ENCODE measurements at regions not wholly inside any gene's neighbourhood (a gene's known extent, or its start where the extent isn't known, plus 50 kb on each side); places are given as distances from the start of the nearest gene placed in this dataset.
"Not testable (repeated sequence)": the region's sequence is repeated elsewhere in the genome, so short reads cannot be mapped to it uniquely, and the experiment has no call there.

DNA sequence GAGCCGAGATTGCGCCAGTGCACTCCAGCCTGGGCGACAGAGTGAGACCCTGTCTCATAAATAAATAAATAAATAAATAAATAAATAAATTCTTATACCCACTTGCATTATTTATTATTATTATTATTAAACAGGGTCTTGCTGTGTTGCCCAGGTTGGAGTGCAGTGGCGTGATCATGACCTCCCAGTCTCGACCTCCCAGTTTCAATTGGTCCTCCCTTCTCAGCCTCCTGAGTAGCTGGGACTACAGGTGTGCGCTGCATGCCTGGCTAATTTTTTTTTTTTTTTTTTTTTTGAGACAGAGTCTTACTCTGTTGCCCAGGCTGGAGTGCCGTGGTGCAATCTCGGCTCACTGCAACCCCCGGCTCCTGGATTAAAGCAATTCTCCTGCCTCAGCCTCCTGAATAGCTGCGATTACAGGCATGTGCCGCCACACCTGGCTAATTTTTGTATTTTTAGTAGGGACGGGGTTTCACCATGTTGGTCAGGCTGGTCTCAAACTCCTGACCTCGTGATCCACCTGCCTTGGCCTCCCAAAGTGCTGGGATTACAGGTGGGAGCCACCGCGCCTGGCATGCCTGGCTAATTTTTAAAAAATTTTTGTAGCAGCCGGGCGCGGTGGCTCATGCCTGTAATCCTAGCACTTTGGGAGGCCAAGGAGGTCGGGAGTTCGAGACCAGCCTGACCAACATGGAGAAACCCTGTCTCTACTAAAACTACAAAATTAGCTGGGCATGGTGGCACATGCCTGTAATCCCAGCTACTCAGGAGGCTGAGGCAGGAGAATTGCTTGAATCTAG, 150.2 kb downstream of the SEC14L1 start:
- not testable (repeated sequence) for DNase-seq

DNA sequence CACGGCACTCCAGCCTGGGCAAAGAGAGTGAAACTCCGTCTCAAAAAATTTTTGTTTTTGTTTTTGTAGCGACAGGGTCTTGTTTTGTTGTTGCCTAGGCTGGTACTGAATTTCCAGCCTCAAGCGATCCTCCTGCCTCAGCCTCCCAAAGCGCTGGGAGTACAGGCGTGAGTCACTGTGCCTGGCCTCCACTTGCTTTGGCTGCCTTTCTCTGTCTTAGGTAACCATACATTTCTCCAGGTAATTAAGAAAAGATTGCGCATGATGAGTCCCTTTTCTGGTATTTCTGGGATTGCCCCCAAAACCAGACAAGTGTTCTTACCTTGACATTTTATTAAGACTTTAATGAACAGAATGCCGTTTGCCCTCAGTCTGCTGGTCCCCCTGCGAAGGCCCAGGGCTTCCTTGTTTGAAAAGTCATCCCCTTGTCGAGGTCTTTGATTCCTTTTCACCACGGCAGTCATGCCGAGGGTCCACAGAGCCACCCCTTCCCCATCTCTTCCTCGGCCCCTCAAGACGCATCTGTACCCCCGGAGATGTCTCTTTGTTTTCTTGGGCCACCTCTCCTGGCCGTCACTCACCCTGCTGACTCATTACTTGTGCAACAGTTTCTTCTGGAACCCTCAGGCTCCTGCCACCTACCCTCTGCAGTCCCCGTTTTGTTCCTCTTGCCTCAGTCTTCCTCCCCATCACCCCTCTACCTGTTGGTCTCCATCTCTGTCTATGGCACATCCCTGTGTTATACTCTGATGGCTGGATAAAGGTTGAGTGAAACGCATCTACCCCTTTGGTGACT, 151.0 kb downstream of the SEC14L1 start:
- no peak for DNase-seq

DNA sequence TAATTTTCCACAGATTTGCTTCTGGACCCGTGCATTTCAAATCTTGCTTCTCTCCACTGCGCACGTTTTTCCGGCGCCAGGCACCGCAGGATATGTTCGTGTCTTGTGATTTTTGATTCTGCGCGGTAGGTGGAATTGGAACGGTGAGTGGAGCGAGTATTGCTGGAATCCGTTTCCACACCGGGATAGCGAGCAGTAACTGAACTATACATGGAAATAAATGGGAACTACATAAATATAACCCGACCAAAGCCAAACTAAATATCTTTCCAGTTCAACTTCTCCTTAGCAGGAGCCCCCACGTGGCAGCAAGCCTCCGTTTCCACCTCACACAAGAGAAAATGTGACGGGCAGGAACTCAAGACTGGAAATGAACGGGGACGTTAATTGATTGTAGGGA, 154.0 kb downstream of the SEC14L1 start:
- no peak for DNase-seq

DNA sequence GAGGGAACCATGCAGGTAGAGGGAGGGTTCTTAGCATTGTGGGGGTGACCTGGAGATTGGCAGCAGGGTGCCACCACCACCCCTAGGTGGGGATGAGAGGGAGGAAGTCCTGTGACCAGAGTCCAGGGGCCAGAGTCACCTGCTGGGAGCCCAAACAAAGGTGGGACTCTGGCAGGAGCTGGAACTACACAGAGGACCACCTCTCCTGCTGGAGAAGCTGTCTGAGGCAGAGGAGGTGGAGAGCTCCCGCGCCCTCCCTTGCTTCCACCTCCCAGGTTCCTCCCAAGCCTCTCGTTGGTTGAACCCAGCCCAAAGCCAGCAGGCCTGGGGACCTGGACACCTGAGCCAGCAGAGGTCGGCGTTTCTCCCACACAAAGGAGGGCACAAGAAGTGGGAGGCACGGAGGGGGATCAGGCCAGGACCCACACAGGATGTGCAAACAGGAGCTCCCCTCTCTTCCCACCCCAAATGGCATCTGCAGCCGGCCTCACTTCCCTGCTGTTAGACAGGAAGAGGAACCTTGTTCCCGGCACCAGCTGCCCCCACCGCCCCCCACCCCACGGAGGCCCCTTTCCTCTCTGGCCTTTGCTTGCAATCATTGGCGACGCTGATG, 154.6 kb downstream of the SEC14L1 start:
- DNase-seq, result no peak

DNA sequence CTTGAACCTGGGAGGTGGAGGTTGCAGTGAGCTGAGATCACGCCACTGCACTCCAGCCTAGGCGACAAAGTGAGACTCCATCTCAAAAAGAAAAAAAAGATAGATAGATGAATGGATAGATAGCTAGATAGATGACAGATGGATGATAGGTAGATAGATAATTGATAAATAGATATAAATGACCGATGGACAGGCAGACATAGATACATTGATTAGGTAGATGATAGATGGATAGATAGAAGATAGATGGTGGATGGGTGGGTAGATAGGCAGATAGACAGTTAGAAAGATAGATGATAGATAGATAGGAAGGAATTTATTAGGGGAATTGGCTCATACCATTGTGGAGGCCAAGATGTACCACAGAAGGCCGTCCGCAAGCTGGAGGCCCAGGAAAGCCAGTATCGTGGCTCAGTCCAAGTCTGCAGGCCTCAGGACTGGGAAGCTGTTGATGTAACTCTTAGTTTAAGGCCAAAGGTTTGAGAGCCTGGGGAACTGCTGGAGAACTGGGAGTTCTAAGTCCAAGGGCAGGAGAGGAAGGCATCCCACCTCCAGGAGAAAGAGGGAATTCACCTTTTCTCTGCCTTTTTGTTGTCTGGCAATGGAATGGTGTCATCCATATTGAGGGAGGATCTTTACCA, 156.1 kb downstream of the SEC14L1 start:
- no peak for DNase-seq

DNA sequence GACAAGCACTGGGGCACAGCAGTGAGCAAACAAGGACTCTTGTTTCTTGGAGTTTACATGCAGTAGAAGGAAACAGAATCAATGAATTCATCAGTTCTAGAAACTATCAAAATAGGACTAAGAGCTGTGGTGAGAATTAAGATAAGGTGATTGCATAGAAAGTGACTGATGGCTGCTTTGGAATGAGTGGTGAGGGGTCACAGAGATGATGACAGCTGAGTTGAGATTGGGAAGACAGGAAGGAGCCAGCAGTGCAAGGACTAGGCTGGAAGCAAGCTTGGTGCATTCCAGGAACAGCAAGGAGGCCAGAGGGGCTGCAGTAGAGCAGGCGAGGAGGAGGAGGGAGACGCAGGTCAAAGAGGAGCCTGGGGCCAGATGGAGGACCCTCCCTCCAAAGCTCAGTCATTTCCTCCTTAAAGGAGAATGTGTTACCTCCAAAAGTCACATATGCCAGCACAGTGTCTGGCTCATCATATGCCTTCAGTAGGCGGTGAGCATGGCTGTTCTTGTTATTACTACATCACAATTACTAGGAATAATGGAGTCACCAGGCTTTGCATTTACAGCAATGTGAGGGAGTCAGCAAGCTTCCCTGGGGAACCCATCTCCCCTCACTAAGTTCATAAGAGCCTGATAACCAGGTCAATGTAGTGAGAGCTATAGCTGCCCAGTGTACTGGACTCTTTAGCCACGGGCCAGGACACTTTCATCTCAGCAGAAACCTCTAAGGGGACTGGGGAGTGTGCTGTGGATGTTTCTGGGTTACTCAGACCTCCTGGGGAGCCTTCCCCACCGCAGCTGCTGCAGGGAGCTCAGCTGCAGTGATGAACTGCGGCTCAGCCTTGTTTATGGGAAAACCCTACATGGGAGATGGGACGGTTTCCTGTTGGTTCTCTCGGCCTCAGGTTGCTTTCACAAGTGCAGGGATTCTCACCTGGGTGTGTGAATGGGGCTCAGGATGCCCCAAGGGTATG, 157.2 kb downstream of the SEC14L1 start:
- no peak for DNase-seq

DNA sequence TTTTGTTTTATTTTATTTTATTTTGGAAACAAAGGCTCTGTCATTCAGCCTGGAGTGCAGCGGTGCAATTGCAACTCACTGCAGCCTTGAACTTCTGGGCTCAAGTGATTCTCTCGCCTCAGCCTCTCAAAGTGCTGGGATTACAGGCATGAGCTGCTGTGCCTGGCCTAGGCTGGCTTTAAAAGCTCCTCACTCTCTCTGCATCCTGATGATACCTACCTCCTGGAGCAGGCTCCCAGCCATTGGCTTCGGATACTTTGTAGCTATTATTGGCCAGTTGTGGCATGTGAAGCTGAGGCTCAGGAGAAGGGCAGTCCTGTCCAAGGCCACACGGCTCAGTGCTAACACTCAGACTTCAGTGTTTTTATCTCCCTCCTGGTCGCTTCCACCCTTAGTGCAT, 158.0 kb downstream of the SEC14L1 start:
- DNase-seq, result no peak

DNA sequence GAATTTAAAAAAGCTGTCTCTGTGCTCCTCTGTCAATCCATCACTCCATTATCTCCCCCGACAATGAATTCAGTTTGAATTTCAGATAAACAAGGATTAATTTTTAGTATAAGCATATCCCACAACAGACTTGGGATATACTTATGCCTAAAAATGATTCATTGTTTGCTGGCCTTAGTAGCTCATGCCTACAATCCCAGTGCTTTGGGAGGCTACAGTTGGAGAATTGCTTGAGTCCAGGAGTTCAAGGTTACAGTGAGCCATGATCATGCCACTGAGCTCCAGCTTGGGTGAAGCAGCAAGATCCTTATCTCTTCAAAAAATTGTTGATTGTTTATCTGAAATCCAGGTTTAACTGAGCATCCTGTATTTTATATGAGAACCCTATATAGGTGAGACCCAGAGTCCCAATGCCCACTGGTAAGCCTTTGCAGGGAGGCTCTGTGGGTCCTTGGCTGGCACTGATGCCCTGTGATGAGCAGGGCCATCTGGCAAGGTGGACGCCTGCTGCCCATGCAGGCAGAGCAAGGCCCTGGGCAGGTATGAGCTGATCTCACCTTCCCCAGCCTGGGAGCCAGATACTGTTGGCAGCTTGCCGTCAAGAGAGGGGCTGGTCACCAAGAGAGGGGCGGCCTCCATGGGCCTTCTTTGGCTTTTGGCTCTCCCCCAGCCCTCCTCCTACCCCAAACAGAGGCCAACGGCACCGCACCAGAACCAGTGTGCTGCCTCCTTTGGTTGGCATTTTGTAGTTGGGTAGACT, 158.7 kb downstream of the SEC14L1 start:
- no peak for DNase-seq

DNA sequence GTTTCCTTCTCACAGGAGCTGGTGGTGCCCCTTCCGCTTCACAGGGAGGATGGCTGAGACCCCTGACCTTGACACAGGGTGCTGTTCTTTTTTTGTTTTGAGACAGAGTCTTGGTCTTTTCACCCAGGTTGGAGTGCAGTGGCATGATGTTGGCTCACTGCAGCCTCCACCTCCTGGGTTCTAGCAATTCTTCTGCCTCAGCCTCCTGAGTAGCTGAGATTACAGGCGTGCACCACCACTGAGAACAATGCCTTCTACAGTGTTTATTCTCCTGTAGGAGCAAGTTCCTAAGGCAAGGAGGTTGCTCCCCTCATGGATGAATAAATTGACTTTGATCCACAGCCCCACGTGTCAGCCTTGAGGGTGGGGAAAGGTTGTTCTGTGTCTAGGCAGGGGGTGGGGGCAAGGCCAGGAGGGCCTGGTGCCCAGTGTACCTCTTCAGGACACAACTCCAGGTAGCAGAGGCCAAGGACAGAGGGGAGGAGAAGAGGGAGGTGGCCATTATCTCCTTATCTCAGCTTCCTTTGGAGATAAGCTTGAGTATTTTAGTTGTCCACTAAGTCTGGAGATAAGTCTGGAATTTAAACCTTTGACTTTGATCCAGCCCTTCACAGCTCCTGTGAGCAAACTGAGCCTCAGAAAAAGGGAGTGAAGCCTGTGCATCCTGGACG, 159.4 kb downstream of the SEC14L1 start:
- DNase-seq, result no peak

DNA sequence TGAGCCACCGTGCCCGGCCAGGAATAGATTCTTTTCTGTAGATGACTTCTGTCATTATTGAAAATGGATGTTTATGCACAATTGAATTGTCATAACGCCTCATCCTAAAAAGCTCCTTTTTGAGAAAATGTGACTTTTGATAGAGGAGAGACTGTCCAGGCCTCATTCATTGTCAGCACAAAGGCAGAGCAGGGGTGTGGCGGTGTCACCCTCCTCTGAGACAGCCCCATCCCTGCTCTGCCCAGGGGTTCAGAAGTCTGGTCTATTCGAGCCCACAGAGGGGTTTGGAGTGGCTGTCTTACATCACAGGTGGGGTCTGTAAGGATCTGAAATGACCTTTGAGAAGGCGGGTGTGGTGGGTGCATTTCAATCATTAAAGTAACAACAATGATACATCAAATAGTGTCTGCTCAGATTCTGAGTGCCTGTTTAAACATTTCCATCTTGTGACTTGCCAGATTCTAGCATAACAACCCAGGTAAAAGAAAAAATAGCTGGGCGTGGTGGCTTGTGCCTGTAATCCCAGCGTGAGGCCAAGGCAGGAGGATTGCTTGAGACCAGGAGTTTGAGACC, 161.0 kb downstream of the SEC14L1 start:
- no peak for DNase-seq

DNA sequence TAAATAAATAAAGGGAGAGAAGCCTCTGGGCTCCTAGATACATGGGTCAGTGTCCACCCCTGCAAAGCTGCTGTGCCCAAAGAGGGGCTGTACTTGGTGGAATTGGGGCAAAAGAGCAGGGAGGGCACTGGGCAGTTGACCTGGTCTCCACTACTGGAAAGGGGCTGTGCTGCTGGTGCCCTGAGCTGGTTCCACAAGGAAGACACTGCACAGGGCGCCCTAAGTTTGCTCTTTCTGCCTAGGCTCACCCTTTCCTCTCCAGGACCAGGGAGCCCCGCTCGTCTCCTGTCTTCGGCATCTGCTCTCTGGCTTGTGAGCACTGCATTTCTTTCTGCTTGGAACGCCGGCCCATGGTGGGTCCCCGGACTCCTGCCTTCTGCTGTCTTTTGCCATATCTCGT, 161.9 kb downstream of the SEC14L1 start:
- no peak for DNase-seq

DNA sequence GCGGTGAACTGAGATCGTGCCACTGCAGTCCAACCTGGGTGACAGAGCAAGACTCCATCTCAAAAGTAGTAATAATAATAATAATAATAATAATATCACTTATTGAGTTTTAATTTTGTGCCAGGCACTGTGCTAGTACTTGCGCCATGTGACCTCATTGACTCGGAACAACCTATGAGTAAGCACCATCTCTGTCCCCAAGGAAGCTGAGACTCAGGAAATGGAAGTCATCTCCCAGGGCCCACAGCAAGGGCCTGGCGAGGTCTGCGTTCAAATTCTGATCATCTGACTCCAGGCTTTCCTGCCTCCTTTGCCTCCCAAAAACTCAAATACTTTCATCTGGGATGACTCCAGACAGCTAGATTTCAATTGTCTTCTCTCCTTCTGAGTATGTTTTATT, 162.9 kb downstream of the SEC14L1 start:
- DNase-seq, result no peak

DNA sequence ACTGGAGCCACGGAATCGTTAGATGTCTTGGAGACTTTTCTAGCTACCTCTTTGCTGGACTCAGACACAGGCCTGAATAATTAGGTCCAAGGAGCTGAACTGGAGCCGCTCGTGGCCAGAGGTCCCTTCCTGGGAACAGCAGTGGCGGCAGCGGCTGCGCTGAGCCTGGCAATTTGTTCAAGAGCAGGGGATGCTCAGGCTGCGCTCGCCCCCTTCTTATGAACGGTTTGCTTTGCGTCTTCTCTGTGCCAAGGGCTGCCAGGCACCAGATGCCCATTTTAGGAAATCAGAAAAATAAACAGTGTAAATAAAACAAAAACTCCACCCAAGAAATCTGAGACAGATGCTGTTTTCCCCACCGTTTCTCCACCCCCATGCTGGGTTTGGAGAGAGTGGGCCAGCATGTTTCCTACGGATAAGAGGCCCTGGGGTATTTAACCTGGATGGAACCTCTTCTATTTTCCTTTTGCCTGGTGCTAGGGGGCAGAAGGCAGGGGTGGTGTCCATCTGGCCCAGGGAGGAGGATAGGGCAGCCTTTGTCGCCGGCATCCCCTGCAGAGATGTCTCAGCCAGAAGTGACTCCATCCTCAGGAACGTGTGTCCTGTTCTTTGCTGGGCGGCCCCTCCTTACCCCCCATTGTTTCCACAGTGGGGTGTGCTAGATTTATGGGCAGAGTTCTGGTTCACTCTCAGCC, 163.4 kb downstream of the SEC14L1 start:
- no peak for DNase-seq

DNA sequence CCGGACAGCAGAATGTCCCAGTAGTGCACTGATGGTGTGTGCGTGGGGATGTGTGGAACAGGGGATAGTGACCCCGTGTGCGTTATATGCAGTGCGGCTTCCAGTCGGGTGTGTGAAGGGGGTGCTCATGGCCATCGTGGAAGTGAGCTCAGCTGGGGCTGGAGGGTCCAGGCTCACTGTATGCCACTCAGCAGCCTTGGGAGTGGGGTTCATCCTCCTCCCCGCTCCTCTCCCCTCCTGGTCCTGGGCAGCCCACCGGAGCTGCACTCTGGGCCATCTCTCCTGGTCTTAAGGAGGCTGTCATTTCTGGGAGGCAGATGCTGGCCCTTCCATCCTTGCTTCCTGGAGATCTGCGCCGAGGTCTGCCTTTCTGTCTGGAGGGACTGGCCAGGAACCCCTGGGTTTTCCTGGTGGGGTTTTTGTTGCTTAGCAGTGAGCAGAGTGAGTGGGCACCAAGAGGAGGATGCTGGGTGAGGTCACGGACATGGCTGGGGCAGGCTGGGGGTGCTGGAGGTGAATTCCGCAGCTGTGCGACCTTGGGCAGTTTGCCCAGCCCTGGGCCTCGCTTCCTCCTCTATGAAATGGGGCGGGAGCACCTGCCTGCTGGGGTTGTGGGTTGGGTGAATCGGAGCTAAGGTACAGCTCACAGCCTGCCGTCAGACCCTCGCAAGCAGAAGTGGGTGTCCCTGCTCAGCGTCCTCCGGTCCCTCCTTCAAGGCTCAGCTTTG, 164.1 kb downstream of the SEC14L1 start:
- no peak for DNase-seq

DNA sequence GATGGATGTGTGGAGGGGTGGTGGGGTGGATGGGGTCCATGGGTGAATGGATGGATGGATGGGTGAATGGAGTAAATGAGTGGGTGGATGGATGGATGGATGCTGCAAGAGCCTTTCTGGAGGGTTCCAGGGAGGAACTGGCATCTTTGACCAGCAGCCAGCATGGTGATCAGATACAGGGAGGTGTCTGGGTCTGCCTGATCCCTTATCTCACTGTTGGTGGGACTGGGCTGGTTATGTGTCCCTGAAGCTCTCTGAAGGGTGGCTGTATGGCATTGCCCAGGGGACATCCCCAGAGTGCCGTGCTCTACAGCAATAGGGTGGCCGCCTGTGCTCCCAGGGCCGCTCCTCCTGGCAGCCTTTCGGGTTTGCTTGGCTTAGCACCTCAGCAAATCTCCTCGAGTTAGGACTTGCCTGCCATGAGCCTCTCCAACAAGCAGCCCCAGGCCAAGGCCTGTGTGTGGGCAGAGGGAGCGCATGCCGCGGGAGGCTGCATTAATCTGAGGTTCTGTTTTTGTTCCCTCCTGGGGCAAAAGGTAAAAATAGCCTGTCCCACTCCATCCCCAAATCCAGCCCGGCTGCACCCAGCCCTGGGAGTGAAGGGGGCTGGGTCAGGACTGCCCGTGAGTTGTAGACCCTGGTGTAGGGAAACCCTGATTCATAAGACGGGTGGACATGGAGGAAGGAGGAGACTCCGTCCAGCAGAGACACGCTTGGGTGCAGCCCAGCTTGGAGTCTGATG, 165.4 kb downstream of the SEC14L1 start:
- no peak for DNase-seq

DNA sequence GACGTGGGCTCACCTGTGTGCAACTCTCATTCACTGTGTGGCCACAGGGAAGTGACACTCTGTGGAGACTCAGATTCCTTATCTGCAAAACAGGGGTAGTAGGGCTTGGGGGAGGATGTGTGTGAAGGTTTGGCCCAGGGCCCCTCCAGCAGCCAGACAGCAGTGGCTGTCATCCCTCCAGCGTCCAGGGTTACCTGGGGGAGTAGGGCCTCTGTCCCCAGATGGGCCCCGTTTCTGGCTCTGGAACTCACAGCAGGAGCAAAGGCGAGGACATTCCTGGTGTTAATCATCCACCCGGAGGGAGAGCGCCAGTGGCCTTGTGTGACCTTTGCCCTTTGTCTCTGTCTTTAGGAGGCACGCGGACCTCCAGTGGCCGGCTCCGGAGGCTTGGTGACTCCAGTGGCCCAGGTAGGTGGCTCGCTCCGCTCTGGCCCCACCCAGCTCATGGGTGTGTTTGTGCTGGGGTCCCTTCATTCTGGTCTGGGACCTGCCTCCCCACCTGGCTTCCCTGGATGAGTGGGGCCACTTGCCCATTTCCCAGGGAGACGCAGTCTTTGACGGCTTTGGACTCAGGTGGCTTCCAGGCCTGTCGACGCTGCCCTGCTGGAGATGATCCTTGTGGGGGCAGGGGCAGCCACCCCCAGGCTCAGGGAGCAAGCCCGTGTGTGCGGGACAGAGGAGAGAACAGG, 166.2 kb downstream of the SEC14L1 start:
- DNase-seq, result no peak

DNA sequence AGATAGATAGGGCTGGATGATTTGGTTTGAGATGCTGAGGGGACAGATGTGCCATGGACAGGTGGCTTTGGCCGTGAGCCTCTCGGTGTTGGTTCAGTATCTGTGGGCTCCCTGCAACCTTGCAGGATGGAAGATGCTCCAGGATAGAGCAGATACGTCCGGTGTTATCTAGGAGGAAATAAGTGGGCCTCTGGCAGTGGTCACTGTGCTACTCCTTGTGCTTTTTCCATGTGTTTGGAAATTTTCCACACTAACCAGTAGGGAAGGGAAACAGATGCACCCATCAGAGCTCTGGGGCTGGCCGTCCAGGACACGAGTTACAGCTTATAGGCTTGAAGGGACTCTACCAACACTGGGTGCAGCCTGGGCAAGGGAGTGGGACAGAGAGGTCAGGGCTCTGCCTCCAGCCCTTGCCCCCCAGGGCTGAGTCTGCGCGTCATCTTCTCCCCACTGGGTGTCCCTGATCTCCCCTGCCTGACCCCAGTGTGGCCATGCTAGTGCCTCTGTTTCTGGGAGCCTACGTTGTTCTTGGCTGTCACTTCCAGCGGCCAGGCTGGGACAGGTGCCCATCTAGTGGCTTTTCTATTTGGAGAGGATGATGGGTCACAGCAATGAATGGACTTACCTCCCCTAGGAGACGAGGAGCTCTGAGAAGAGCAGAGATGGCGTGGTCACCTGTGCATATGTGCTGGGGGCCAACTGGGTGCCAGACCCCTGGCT, 166.9 kb downstream of the SEC14L1 start:
- no peak for DNase-seq

Measured in stimulated activated naive CD4-positive, alpha-beta T cell (primary cell).